ENCODE measurements at regions not wholly inside any gene's neighbourhood (a gene's known extent, or its start where the extent isn't known, plus 50 kb on each side); places are given as distances from the start of the nearest gene placed in this dataset.

GRCh38 chr22:47793304-47794101 is 1031.1 kb downstream of the TBC1D22A start:
- no peak for TF ChIP-seq CTCF (IDR thresholded peaks at IDR 0.05; ENCODE audit: insufficient read depth, low read depth, low read length, missing control alignments)
- no peak for DNase-seq (ENCODE audit: low read depth)
- H3K4me3 ChIP-seq (ENCODE audit: low read length), result no peak overlapping the region

- no peak for DNase-seq (ENCODE audit: low read depth)
Observed at GRCh38 chr22:47789171-47789570, 1026.7 kb downstream of the TBC1D22A start.

DNA sequence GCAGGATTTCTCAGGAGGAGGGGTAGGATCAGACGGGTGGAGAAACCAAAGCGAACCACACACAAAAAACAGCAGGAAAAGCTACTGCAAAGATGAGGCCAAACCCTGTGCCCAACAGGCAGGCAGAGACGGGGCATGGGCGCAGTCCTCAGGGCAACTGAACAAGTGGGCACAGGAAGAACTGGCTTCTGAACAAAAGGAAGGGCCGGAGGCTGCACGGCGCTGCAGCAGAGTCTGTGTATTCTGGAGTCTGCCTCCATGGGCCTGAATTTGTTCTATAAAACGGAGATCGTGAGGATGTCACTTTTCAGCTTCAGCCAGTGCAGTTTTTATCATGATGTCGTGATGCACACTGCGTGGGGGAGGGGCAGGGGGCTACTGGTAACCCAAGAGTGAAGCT is 1026.0 kb downstream of the TBC1D22A start:
- DNase-seq (ENCODE audit: low read depth), result no peak
- TF ChIP-seq CTCF (IDR thresholded peaks at IDR 0.05; ENCODE audit: insufficient read depth, low read depth, low read length, missing control alignments), result no peak
- no peak overlapping the region for H3K4me3 ChIP-seq (ENCODE audit: low read length)

More at GRCh38 chr22:47789171-47789570, 1026.7 kb downstream of the TBC1D22A start:
- no peak overlapping the region for H3K4me3 ChIP-seq (ENCODE audit: low read length)
- TF ChIP-seq CTCF (IDR thresholded peaks at IDR 0.05; ENCODE audit: insufficient read depth, low read depth, low read length, missing control alignments), result no peak

DNA sequence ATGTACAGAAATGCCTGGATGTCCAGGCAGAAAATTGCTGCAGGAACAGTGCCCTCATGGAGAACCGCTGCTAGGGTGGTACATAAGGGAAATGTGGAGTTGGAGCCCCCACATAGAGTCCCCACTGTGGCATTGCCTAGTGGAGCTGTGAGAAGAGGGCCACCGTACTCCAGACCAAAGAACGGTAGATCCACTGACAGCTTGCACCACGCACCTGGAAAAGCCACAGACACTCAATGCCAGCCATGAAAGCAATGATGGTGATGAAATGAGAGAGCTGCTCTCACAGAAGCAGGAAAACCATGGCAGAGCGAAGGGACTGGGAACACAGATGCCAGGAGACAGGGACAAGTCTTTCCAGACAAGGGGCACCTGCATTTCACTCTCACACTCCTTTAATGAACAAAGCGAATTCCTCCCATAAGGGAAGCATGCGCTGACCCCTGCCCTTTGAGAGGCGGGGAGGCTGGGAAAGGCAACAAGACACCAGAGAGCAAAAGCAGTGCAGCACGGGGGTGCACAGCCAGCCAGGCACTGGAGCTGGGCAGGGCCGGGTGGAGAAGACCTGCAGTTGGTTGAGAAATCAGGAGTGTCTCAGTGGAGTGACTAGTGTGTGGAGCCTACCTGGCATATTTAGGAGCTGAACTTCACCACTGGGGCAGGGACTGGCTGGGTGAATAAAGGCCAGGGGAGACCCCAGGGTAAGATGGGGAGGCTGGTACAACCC is 1025.2 kb downstream of the TBC1D22A start:
- DNase-seq (ENCODE audit: low read depth), result no peak
- no peak overlapping the region for H3K4me3 ChIP-seq (ENCODE audit: low read length)
- TF ChIP-seq CTCF (IDR thresholded peaks at IDR 0.05; ENCODE audit: insufficient read depth, low read depth, low read length, missing control alignments), result no peak

DNA sequence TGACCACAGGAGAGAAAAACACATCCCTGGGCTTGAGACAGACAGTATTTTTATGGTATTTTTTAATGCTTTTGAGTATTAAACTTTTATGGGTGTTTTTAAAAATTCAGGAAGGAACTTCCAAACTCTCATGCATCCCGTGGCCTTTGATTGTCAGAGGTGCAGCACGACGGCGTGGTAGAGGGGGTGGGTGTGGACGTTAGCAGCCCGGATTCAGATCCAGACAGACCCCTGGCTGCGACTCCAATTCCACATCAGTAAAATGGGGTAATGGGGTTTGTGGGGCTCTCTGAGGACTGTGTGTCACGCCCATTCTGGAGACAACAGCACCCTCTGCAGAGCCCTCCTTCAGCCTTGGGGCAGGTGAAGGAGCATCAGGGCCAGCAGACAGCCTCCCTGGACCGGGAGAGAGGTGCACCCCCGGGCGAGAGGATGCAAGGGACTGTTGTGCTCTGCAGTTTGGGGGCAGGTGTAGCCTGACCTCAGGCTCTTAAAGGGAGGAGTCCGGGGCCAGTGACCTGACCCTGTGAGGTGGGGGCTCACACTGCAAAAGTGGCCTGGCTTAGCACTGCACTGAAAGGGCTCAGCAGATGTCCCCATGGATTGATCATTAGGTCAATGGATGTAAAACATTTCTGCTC is 1024.3 kb downstream of the TBC1D22A start:
- H3K4me3 ChIP-seq (ENCODE audit: low read length), result no peak overlapping the region
- TF ChIP-seq CTCF (IDR thresholded peaks at IDR 0.05; ENCODE audit: insufficient read depth, low read depth, low read length, missing control alignments), result no peak
- no peak for DNase-seq (ENCODE audit: low read depth)

- DNase-seq (ENCODE audit: low read depth), result no peak
Observed at GRCh38 chr22:47784991-47785390, 1022.5 kb downstream of the TBC1D22A start.

More at GRCh38 chr22:47784991-47785390, 1022.5 kb downstream of the TBC1D22A start:
- no peak overlapping the region for H3K4me3 ChIP-seq (ENCODE audit: low read length)
- no peak for TF ChIP-seq CTCF (IDR thresholded peaks at IDR 0.05; ENCODE audit: insufficient read depth, low read depth, low read length, missing control alignments)

Data from epithelial cell of esophagus (primary cell).